ENCODE measurements at regions not wholly inside any gene's neighbourhood (a gene's known extent, or its start where the extent isn't known, plus 50 kb on each side); places are given as distances from the start of the nearest gene placed in this dataset.
"Not testable (repeated sequence)": the region's sequence is repeated elsewhere in the genome, so short reads cannot be mapped to it uniquely, and the experiment has no call there.

GRCh38 chr6:130603391-130603790 is 223.8 kb upstream of the SMLR1 start:
- DNase-seq (ENCODE audit: low read depth in 4 of 4, low spot score in 3 of 4), result no peak

DNA sequence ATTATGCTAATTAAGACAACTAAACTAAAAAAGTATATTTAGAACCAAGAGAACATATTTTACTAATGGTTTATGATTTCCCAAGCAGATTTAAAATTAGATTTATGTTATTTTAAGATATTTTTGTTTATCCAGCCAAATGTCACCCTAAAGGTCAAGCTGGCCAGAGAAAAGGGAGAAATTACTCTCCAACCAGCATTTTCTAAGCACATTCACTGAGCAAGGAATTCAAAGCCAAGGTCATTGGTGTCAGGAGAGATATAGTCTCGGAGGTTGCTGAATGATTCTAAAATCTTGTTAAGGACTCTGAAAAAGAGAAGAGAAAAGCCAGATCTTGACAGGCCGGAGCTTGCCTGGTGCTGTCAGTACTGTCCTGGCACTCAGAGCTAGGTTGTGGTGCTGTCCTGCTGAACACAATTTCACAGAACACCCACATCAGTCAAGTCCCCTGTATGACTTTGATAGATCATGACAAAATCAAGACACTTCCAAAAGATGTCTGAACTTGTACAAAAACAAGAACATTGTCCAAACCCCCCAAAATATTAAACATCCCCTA is 222.3 kb upstream of the SMLR1 start:
- peak in 2 of 4 donors; percentile 9 to 27 for DNase-seq (ENCODE audit: low read depth in 4 of 4, low spot score in 3 of 4)

DNA sequence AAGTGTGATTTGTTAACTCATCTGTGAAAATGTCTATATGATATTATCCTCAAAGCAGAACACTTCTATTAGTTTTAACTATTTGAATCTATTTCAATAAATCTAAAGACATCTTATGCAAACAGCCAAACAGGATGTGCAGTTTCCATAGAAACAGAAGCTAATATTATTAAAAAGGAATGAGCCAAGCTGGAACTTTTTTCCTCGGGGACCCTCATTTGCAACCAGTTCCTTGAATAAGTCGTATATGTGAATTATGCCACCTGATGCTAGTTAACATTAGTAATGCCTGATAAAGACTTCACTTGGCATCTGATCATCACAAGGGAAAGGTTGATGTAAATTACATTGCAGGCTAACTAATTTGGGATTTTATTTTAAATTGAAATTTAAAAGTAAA is 216.9 kb upstream of the SMLR1 start:
- no peak for DNase-seq (ENCODE audit: low read depth in 4 of 4, low spot score in 3 of 4)

DNA sequence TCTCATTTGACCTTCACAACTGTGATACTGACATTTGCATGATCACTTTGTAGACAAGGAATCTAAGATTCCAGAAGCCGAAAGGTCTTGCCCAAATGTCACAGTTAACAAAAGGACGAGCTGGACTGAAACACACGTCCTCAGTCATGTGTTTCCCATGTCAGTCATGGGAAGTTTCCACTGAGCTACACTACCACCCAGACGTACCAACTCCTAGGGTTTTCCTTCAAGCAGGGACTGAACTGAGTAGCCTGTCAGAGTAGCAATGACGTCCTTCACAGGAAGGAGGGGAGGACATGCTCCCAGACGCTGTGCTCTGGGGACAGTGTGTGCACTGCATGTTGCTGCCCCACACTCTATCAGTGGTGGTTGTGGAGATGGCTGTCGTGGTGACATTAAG is 215.8 kb upstream of the SMLR1 start:
- no peak for DNase-seq (ENCODE audit: low read depth in 4 of 4, low spot score in 3 of 4)

DNA sequence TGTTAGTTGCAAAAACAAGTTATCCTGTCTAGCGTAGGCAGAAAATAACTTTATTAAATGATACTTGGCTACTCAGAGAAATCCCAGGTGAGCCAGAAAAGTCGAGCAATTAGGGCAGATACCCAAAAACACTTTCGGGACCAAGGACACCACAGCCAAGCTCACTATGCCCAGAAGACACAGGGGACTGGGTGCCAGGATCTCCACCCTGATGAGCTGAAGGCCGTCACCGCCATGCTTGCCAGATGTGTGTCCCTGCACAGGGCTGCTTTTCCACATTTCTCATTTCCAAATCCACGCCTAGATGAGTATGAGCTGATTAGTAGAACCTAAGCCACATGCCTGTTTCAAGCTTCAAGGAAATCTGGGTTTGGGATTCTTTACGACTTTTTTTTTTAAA is 214.0 kb upstream of the SMLR1 start:
- DNase-seq (ENCODE audit: low read depth in 4 of 4, low spot score in 3 of 4), result no peak

DNA sequence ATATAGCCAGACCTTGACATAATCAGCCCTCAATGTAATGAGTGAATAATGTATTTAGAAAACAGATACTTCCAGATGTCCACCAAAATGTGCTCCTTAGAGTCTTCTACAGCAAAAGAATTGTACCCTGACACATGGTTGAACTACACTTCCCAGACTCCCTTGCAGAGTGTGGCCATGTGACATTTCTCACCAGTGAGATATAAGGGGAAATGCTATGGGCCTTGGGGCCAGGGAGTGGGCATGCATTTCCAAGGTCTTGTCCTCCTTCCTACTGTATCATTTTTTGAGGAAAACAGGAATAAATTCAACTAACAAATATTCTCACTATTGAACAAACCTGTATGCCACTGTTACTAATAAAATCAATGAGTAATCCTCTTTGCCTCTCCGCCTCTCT is 211.4 kb upstream of the SMLR1 start:
- no peak for DNase-seq (ENCODE audit: low read depth in 4 of 4, low spot score in 3 of 4)

GRCh38 chr6:130617658-130618057 is 209.5 kb upstream of the SMLR1 start:
- no peak for DNase-seq (ENCODE audit: low read depth in 4 of 4, low spot score in 3 of 4)

GRCh38 chr6:130618806-130619205 is 208.4 kb upstream of the SMLR1 start:
- not testable (repeated sequence) for DNase-seq (ENCODE audit: low read depth in 4 of 4, low spot score in 3 of 4)

- DNase-seq (ENCODE audit: low read depth in 4 of 4, low spot score in 3 of 4), result no peak
Observed at GRCh38 chr6:130620338-130620781, 206.8 kb upstream of the SMLR1 start.

GRCh38 chr6:130622142-130622541 is 205.1 kb upstream of the SMLR1 start:
- no peak for DNase-seq (ENCODE audit: low read depth in 4 of 4, low spot score in 3 of 4)

GRCh38 chr6:130624046-130624445 is 203.2 kb upstream of the SMLR1 start:
- no peak for DNase-seq (ENCODE audit: low read depth in 4 of 4, low spot score in 3 of 4)

DNA sequence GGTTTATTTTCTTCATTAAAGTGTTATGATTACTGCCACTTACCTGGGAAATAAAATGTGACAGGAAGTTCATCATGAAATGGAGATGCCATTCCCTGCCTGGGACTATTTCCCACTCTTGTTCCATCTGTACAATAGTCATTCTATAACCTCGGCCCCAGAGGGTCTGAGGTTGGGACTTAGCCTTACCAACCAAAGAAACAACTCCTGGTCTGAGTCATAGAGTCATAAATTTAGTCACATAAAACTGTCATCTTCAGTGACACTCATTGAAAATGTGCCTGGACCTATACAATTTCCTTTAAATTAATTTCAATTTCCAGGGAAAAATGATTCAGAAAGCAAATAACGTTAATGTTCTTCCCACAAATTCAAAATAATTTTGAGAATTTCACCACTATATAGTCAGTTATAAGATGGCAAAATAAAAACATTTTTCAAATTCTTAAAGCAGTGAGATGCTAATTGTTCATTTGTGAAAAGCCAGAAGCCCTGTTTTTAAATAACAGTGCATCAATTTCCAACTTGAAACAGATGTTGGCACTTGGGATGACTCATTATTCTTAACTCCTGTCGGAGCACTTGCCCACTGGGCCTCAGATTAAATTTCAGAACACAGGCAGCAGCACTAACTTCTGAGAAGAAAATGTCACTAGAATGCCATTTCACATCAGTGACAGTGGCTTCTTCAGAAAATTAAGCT is 201.2 kb upstream of the SMLR1 start:
- no peak for DNase-seq (ENCODE audit: low read depth in 4 of 4, low spot score in 3 of 4)

DNA sequence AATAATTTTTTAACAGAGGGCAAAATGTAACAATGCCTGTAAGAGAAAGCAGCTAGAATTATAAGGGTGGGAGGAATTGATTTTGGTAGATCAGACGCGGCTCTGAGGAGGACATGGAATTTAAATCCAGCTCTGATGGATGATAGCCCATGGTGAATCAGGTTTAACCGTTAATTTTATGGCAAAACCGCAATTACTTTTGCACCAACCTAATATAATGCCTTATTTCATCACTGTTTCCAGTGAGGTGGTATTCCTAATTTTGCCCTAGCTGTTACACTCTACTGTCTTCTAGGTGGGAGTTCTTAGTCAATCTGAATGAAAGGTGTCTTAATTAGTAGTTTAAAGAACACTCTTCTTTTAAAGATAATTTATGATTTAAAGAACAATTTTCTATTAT is 198.3 kb upstream of the SMLR1 start:
- DNase-seq (ENCODE audit: low read depth in 4 of 4, low spot score in 3 of 4), result no peak

DNA sequence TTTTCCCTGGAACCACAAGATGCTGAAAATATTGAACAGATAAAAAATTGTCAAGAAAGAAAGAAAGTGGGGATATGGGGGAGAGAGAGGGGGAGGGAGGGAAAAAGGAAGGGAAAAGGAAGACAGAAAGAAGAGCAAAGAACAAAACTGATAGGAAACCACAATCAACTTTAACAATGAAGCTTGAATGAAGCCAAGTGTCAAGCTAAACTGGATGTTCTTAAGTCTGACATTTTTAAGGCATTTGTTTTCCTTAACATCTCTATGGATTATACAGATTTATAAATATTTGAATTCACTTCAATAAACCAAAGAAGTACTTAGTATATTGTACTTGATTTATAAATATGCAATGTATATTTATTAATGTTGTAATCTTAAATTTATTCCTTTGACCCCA is 197.6 kb upstream of the SMLR1 start:
- no peak for DNase-seq (ENCODE audit: low read depth in 4 of 4, low spot score in 3 of 4)

- peak in 2 of 4 donors; percentile 6 to 23 for DNase-seq (ENCODE audit: low read depth in 4 of 4, low spot score in 3 of 4)
Observed at GRCh38 chr6:130632277-130632676, 194.9 kb upstream of the SMLR1 start.

- no peak for DNase-seq (ENCODE audit: low read depth in 4 of 4, low spot score in 3 of 4)
Observed at GRCh38 chr6:130632897-130633296, 194.3 kb upstream of the SMLR1 start.

DNA sequence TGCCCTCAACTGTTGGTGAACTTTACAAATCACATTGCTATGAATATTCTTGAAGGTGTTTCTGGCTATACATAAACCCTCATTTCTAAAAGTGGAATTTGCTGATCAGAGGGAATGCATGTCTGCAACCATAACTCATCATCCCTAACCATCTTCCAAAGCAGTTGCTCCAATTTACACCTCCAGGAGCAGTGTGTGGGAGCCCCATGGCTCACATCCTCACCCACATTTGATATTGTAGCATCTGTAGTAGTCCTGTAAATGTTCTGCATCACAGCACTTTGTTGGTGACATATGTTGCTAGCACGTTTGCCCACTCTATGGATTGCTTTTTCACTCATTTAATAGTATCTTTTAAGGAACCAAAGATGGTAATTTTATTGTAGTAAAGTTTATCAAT is 183.8 kb upstream of the SMLR1 start:
- DNase-seq (ENCODE audit: low read depth in 4 of 4, low spot score in 3 of 4), result no peak

DNA sequence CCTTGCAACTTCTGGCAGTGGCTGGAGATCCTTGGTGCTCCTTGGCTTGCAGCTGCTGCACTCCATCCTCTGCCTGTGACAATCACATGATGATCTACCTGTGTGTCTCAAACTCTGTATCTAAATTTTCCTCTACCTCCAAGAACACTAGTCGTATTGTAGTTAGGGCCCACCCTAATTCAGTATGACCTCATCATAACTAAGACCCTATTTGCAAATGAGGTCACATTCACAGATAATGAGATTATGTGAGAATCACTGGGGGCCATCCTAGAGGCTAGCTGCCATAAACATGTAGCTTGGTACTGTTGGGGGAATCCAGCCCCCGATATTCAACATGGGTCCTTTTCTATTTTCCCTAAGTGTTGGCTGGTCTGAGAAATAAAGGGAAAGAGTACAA is 183.0 kb upstream of the SMLR1 start:
- DNase-seq (ENCODE audit: low read depth in 4 of 4, low spot score in 3 of 4), result no peak

GRCh38 chr6:130644769-130645168 is 182.4 kb upstream of the SMLR1 start:
- DNase-seq (ENCODE audit: low read depth in 4 of 4, low spot score in 3 of 4), result not testable (repeated sequence)

DNA sequence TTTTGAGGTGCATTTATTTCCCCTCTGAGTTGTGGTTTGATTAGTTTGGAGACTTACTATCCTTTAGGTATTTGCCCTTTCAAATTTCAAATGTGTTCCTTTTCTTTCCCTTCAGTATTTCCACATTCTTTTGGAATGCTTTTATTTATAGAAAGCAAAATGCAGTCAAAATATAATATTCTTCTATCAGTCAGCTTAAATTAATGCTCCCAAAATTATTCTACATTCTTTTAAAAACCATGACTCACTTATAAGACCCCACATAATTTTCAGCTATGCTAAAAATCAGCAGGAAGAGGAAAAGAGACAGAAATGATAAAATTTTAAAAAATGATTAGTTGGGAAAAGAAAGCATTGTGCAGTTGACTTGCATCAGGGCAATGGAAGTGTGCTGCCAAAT is 180.0 kb upstream of the SMLR1 start:
- DNase-seq (ENCODE audit: low read depth in 4 of 4, low spot score in 3 of 4), result no peak

DNA sequence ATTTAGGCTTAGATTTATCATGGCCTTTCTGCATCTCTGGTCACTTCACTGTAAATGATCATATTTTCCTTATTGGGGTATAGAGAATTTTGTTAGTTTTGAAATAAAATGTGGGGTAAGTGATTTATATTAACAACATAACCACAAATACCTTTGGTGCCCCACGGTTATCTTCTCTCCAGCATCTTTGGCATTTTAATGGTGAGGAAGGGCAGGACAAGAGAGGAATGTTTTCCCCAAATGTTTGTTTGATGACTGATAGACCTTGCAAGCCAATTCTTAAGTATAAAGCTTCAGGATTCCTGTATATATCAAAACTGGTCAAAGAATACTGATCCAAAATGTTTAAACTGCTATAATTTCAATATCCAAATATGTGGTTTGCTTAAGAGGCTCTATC is 171.6 kb upstream of the SMLR1 start:
- no peak for DNase-seq (ENCODE audit: low read depth in 4 of 4, low spot score in 3 of 4)

DNA sequence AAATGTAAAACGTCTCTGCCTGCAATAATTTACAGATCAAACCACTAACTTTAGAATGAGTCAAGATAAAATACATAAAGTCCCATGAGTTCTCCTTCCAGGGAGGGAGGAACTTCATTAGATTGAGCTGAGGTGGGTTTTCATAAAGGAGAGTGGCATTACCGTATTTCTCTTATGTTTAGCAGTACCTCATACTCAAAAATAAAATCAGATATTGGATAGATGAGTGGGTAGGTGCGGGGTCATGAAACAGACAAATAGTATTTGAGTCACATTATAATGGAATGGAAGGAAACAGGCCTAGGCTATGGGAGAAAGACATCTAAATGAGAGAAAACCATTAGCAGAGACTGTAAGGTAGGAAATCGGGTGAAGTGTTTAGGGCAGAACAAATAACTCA is 166.1 kb upstream of the SMLR1 start:
- DNase-seq (ENCODE audit: low read depth in 4 of 4, low spot score in 3 of 4), result no peak

GRCh38 chr6:130666786-130667185 is 160.4 kb upstream of the SMLR1 start:
- DNase-seq (ENCODE audit: low read depth in 4 of 4, low spot score in 3 of 4), result no peak
